IMR-90 (cell line): ENCODE measurements at regions not wholly inside any gene's neighbourhood (a gene's known extent, or its start where the extent isn't known, plus 50 kb on each side); places are given as distances from the start of the nearest gene placed in this dataset.

ENCODE experiments used
- CEBPB ChIP-seq: IDR thresholded peaks from 2 replicates; pipeline ENCODE4 v1.6.1; 2012; ENCODE audit warnings: low read depth, low read length, improper control_type of control experiment
- FOS ChIP-seq: fragments of 150-350 bp; IDR thresholded peaks from 2 replicates; pipeline ENCODE4 v1.6.1; 2016; ENCODE audit warnings: low read depth, low read length
- POLR2A ChIP-seq: IDR thresholded peaks from 2 replicates; pipeline ENCODE4 v1.6.1; 2012; ENCODE audit warnings: mild to moderate bottlenecking, low read depth, low read length
- RAD21 ChIP-seq: IDR thresholded peaks from 2 replicates; pipeline ENCODE4 v1.6.1; 2012; ENCODE audit warnings: low read length, improper control_type of control experiment
- RCOR1 ChIP-seq: IDR thresholded peaks from 2 replicates; pipeline ENCODE4 v1.6.1; 2012; ENCODE audit warnings: mild to moderate bottlenecking, low read length, improper control_type of control experiment; ENCODE audit not compliant: insufficient replicate concordance
- RFX5 ChIP-seq: IDR thresholded peaks from 2 replicates; pipeline ENCODE4 v1.8.0; 2012; ENCODE audit warnings: low read depth, mild to moderate bottlenecking, low read length, moderate library complexity
- TF ChIP-seq, protein P1 (sequence below): conservative IDR thresholded peaks from 2 replicates; pipeline ENCODE4 v1.5.1; 2012; ENCODE audit warnings: mild to moderate bottlenecking, low read depth, low read length, improper control_type of control experiment

DNA sequence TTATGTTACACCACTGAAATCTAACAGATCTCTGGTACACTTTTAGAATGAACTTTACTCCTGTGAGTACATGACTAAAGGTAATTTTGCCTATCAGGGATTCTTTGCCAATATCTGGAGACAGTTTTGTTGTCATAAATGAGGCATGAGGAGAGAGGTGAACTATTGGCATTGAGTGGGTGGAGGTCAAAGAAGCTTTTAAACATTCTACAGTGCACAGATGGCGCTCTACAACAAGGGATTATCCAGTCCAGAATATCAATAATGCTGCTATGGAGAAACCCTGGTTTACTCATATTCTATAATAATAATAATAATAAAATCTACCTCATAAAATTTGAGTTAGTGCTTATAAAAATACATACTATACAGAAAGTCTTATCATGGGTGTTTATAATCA, 702.3 kb downstream of the SI start:
- TF ChIP-seq POLR2A (no peak), RCOR1 (no peak), FOS (no peak), RAD21 (no peak), RFX5 (no peak), CEBPB (no peak)
- TF ChIP-seq, protein P1, sequence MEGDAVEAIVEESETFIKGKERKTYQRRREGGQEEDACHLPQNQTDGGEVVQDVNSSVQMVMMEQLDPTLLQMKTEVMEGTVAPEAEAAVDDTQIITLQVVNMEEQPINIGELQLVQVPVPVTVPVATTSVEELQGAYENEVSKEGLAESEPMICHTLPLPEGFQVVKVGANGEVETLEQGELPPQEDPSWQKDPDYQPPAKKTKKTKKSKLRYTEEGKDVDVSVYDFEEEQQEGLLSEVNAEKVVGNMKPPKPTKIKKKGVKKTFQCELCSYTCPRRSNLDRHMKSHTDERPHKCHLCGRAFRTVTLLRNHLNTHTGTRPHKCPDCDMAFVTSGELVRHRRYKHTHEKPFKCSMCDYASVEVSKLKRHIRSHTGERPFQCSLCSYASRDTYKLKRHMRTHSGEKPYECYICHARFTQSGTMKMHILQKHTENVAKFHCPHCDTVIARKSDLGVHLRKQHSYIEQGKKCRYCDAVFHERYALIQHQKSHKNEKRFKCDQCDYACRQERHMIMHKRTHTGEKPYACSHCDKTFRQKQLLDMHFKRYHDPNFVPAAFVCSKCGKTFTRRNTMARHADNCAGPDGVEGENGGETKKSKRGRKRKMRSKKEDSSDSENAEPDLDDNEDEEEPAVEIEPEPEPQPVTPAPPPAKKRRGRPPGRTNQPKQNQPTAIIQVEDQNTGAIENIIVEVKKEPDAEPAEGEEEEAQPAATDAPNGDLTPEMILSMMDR: no peak
